HL-60 (cell line): ENCODE measurements at regions not wholly inside any gene's neighbourhood (a gene's known extent, or its start where the extent isn't known, plus 50 kb on each side); places are given as distances from the start of the nearest gene placed in this dataset.

Experiments
- CTCF ChIP-seq: IDR thresholded peaks from one replicate; pipeline ENCODE4 v1.5.1; 2011; ENCODE audit warnings: low read length, control low read depth, inconsistent platforms; ENCODE audit not compliant: insufficient read depth
- GABPA ChIP-seq: IDR thresholded peaks from 2 replicates; pipeline ENCODE4 v1.6.1; 2012; ENCODE audit warnings: low read depth
- POLR2AphosphoS5 ChIP-seq: IDR thresholded peaks from 2 replicates; pipeline ENCODE4 v1.6.1; 2012; ENCODE audit warnings: low read depth
- REST ChIP-seq: IDR thresholded peaks from 2 replicates; pipeline ENCODE4 v1.6.1; 2012; ENCODE audit warnings: low read depth; ENCODE audit not compliant: insufficient replicate concordance
- SPI1 ChIP-seq: IDR thresholded peaks from 2 replicates; pipeline ENCODE4 v1.6.1; 2012; ENCODE audit warnings: low read depth, mild to moderate bottlenecking, borderline replicate concordance

DNA sequence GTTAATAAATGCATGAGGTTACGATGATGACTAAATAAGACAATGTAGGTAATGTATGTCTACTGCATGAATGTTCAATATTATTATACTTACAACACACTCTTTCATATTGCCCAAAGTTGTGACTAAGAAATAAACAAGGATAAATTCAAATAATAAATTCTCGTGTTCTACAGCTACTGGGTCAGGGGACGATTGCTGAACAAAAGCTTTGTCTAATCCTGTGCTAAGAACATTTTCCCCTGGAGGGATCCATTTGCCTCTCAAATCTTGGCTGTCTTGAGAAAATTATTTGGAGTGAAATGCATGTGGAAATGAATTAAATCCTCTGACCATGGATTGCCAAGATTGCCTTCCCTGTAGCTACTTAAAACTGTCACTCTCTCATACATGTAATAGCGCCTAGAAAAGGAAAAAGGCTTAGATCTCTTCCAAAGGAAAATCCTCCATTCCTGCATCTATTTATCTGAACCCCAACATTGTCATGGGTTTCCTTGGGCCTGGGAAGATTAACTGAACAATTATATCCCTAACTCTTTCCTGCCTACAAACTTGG is 893.8 kb upstream of the ACO1 start:
- TF ChIP-seq POLR2AphosphoS5, result no peak
- TF ChIP-seq CTCF, result no peak
- no peak for TF ChIP-seq REST
- no peak for TF ChIP-seq GABPA
- no peak for TF ChIP-seq SPI1
